Smooth muscle cell (in vitro differentiated cells): ENCODE measurements at regions not wholly inside any gene's neighbourhood (a gene's known extent, or its start where the extent isn't known, plus 50 kb on each side); places are given as distances from the start of the nearest gene placed in this dataset.

Source experiments
- DNase-seq: peaks from one replicate; lab custom pipeline; 2025; ENCODE audit not compliant: unreplicated experiment; lab: John Stamatoyannopoulos, UW
- H2AFZ ChIP-seq: fragments of 200-600 bp; sonication (generic); 2 replicates; pipeline ENCODE4 v1.6.0; 2016; ENCODE audit warnings: antibody characterized with exemption, low read depth, mild to moderate bottlenecking
- H3F3A ChIP-seq: fragments of 200-600 bp; sonication (generic); 2 replicates; pipeline ENCODE4 v1.6.0; 2017; ENCODE audit warnings: antibody characterized with exemption, low read depth
- H3K27ac ChIP-seq: fragments of 200-600 bp; sonication (generic); 2 replicates; pipeline ENCODE4 v1.5.1; 2016; ENCODE audit warnings: low read depth, mild to moderate bottlenecking
- H3K27me3 ChIP-seq: fragments of 200-600 bp; sonication (generic); 2 replicates; pipeline ENCODE4 v1.6.1; 2016; ENCODE audit warnings: low read depth, mild to moderate bottlenecking
- H3K36me3 ChIP-seq: fragments of 200-600 bp; sonication (generic); 2 replicates; pipeline ENCODE4 v1.5.1; 2016; ENCODE audit warnings: low read depth
- H3K4me1 ChIP-seq: fragments of 200-600 bp; sonication (generic); 2 replicates; pipeline ENCODE4 v1.5.1; 2016; ENCODE audit warnings: low read depth
- H3K4me2 ChIP-seq: fragments of 200-600 bp; sonication (generic); 2 replicates; pipeline ENCODE4 v1.6.0; 2016; ENCODE audit warnings: mild to moderate bottlenecking
- H3K4me3 ChIP-seq: fragments of 200-600 bp; sonication (generic); 2 replicates; pipeline ENCODE4 v1.5.1; 2016; ENCODE audit warnings: mild to moderate bottlenecking
- H3K79me2 ChIP-seq: fragments of 200-600 bp; sonication (generic); 2 replicates; pipeline ENCODE4 v1.6.0; 2016; ENCODE audit warnings: low read depth, mild to moderate bottlenecking
- H3K9ac ChIP-seq: fragments of 200-600 bp; sonication (generic); 2 replicates; pipeline ENCODE4 v1.6.0; 2016; ENCODE audit warnings: low read depth
- H3K9me3 ChIP-seq: fragments of 200-600 bp; sonication (generic); replicated peaks from 2 replicates; pipeline ENCODE4 v1.5.1; 2016; ENCODE audit warnings: low read depth
- H4K20me1 ChIP-seq: fragments of 200-600 bp; sonication (generic); 2 replicates; pipeline ENCODE4 v1.6.0; 2016; ENCODE audit warnings: low read depth
- WGBS: methylation state at CpG from one replicate; pipeline ENCODE4 v1.1.7; 2016; ENCODE audit warnings: low lambda C conversion rate; 5-methylcytosine and 5-hydroxymethylcytosine counted together
- TF ChIP-seq, protein P1 (sequence below): fragments of 200-600 bp; sonication (generic); IDR thresholded peaks from 2 replicates; pipeline ENCODE4 v1.5.1; 2017; ENCODE audit warnings: borderline replicate concordance, mild to moderate bottlenecking, antibody characterized with exemption; ENCODE audit not compliant: insufficient read depth, poor library complexity, severe bottlenecking

- Histone ChIP-seq H3K79me2 (no peaks in the 10 kb centered on the region), H3K9me3 (no peaks in the 10 kb centered on the region), H3K27ac (no peak overlapping the region), H2AFZ (no peak overlapping the region), H3K4me3 (no peak overlapping the region), H4K20me1 (no peaks in the 10 kb centered on the region), H3K36me3 (no peaks in the 10 kb centered on the region), H3K4me1 (no peaks in the 10 kb centered on the region), H3K4me2 (no peak overlapping the region), H3F3A (no peaks in the 10 kb centered on the region), H3K27me3 (peaks cover 11% of the 10 kb centered on the region), H3K9ac (no peak overlapping the region)
- TF ChIP-seq, protein P1, sequence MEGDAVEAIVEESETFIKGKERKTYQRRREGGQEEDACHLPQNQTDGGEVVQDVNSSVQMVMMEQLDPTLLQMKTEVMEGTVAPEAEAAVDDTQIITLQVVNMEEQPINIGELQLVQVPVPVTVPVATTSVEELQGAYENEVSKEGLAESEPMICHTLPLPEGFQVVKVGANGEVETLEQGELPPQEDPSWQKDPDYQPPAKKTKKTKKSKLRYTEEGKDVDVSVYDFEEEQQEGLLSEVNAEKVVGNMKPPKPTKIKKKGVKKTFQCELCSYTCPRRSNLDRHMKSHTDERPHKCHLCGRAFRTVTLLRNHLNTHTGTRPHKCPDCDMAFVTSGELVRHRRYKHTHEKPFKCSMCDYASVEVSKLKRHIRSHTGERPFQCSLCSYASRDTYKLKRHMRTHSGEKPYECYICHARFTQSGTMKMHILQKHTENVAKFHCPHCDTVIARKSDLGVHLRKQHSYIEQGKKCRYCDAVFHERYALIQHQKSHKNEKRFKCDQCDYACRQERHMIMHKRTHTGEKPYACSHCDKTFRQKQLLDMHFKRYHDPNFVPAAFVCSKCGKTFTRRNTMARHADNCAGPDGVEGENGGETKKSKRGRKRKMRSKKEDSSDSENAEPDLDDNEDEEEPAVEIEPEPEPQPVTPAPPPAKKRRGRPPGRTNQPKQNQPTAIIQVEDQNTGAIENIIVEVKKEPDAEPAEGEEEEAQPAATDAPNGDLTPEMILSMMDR = no peak
- DNase-seq = no peak
Measured at GRCh38 chr10:61356354-61356753, 96.8 kb downstream of the TMEM26 start.

DNA sequence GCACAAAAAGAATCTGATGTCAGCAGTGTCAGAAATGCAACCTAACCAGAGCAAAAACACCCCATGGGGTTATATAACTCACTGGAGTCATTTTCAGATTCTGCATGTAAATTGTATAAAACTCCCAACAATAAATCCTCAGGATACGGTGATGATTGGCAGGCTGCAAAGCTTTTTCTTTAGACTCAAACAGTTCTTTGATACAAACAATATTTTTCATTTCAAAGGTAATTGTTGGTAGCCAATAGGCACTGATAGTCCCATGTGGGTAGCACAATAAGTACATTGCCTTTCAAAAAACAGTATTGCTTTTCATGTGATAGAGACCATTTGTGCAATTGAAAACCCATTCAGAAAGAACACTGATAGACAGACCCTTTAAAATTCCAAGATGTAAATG is 98.0 kb downstream of the TMEM26 start:
- WGBS = 89% methylated on average over 1 of the region's 1 CpG
- TF ChIP-seq, protein P1 = no peak

DNA sequence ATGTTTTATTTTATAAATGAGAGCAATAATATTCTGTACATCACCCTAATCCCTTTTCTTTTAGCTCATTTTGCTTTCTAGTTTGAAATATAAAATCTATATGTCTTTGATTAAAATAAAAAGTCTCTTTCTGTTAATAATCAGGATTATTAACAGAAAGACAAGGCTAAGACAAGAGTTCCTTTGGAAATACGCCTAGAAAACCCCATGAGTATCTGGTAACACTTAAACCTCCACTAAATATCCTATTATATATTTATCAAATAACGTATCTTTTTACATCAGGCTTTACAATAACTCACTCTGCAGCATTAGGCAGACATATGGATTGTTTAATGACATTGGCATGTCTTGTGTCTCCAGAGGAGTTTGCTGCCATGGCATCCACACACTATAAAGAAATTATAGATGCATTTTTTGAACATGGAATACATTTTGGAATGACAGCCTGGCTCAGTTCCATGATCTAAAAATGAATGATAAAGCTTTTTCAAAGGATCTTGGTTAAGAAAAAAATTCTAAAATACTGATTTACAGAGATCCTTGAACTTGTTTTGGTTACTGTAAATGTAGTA is 98.7 kb downstream of the TMEM26 start:
- Histone ChIP-seq H3K27ac (no peak overlapping the region), H3K9me3 (no peaks in the 10 kb centered on the region), H3K4me3 (no peak overlapping the region), H3K27me3 (peaks cover 14% of the 10 kb centered on the region), H3K9ac (no peak overlapping the region), H2AFZ (no peak overlapping the region), H3K36me3 (no peaks in the 10 kb centered on the region), H3F3A (no peaks in the 10 kb centered on the region), H3K4me1 (no peaks in the 10 kb centered on the region), H3K79me2 (no peaks in the 10 kb centered on the region), H3K4me2 (no peak overlapping the region), H4K20me1 (no peaks in the 10 kb centered on the region)
- 79% methylated on average over 2 of the region's 2 CpGs for WGBS
- no peak for DNase-seq
- TF ChIP-seq, protein P1 = no peak

More for the DNA sequence above, 98.0 kb downstream of the TMEM26 start:
- no peak for DNase-seq
- Histone ChIP-seq H3K27me3 (peaks cover 14% of the 10 kb centered on the region), H3K9me3 (no peaks in the 10 kb centered on the region), H3K27ac (no peak overlapping the region), H3K4me1 (no peaks in the 10 kb centered on the region), H2AFZ (no peak overlapping the region), H3F3A (no peaks in the 10 kb centered on the region), H4K20me1 (no peaks in the 10 kb centered on the region), H3K9ac (no peak overlapping the region), H3K79me2 (no peaks in the 10 kb centered on the region), H3K36me3 (no peaks in the 10 kb centered on the region), H3K4me2 (no peak overlapping the region), H3K4me3 (no peak overlapping the region)

- TF ChIP-seq, protein P1 = no peak
- H2AFZ ChIP-seq = no peak overlapping the region
- H3K36me3 ChIP-seq = no peaks in the 10 kb centered on the region
- no peaks in the 10 kb centered on the region for H4K20me1 ChIP-seq
- no peak overlapping the region for H3K4me2 ChIP-seq
- no peak overlapping the region for H3K4me3 ChIP-seq
- no peaks in the 10 kb centered on the region for H3K4me1 ChIP-seq
- H3K9me3 ChIP-seq = no peaks in the 10 kb centered on the region
- no peaks in the 10 kb centered on the region for H3F3A ChIP-seq
- H3K27me3 ChIP-seq = peaks cover 14% of the 10 kb centered on the region
- no peak overlapping the region for H3K9ac ChIP-seq
- WGBS = 90% methylated on average over 1 of the region's 1 CpG
- no peak overlapping the region for H3K27ac ChIP-seq
- no peak for DNase-seq
- no peaks in the 10 kb centered on the region for H3K79me2 ChIP-seq
Measured at GRCh38 chr10:61350794-61351193, 102.4 kb downstream of the TMEM26 start.
